Smooth muscle cell of the brain vasculature (primary cell): ENCODE measurements at regions not wholly inside any gene's neighbourhood (a gene's known extent, or its start where the extent isn't known, plus 50 kb on each side); places are given as distances from the start of the nearest gene placed in this dataset.

Experiments
- DNase-seq: peaks from one replicate; pipeline ENCODE4 v3.0.0-alpha.2; 2012; ENCODE audit warnings: low read depth, low spot score

- no peak for DNase-seq
These were observed 144.9 kb downstream of the SH3BGRL2 start for GRCh38 chr6:79776076-79776475.

- DNase-seq, result no peak
These were observed 144.1 kb downstream of the SH3BGRL2 start for GRCh38 chr6:79775222-79775621.

GRCh38 chr6:79764747-79765146 is 133.6 kb downstream of the SH3BGRL2 start:
- DNase-seq, result no peak

- DNase-seq, result no peak
These were observed 132.2 kb downstream of the SH3BGRL2 start for GRCh38 chr6:79763301-79763700.

GRCh38 chr6:79762370-79762769 is 131.2 kb downstream of the SH3BGRL2 start:
- DNase-seq, result no peak

GRCh38 chr6:79756496-79756895 is 125.4 kb downstream of the SH3BGRL2 start:
- DNase-seq, result no peak

GRCh38 chr6:79755967-79756366 is 124.8 kb downstream of the SH3BGRL2 start:
- DNase-seq, result no peak
